ENCODE measurements at regions not wholly inside any gene's neighbourhood (a gene's known extent, or its start where the extent isn't known, plus 50 kb on each side); places are given as distances from the start of the nearest gene placed in this dataset.

- intact Hi-C loops (cut with micrococcal nuclease) = no loop called here
- DNase-seq = no peak
- no peak overlapping the region for H3K27ac Mint-ChIP-seq
- no peaks in the 10 kb centered on the region for H3K27me3 Mint-ChIP-seq (ENCODE audit: low read depth)
- H3K4me3 Mint-ChIP-seq = no peak overlapping the region
- CTCF ChIA-PET = no interaction called here
- peaks cover 6% of the 10 kb centered on the region for H3K4me1 Mint-ChIP-seq (ENCODE audit: low read depth)
- no peaks in the 10 kb centered on the region for H3K36me3 Mint-ChIP-seq (ENCODE audit: low read depth)
- H3K9me3 Mint-ChIP-seq = peaks cover 6% of the 10 kb centered on the region
Measured at GRCh38 chr5:173817561-173817960, 70.6 kb upstream of the CPEB4 start.

- no peaks in the 10 kb centered on the region for H3K27me3 Mint-ChIP-seq (ENCODE audit: low read depth)
- peaks cover 6% of the 10 kb centered on the region for H3K9me3 Mint-ChIP-seq
- no peak overlapping the region for H3K27ac Mint-ChIP-seq
- CTCF ChIA-PET = no interaction called here
- no peak overlapping the region for H3K4me3 Mint-ChIP-seq
- no peak for DNase-seq
- H3K36me3 Mint-ChIP-seq (ENCODE audit: low read depth) = no peaks in the 10 kb centered on the region
- intact Hi-C loops (cut with micrococcal nuclease) = no loop called here
- H3K4me1 Mint-ChIP-seq (ENCODE audit: low read depth) = peaks cover 6% of the 10 kb centered on the region
Measured at GRCh38 chr5:173819521-173819920, 68.6 kb upstream of the CPEB4 start.

DNA sequence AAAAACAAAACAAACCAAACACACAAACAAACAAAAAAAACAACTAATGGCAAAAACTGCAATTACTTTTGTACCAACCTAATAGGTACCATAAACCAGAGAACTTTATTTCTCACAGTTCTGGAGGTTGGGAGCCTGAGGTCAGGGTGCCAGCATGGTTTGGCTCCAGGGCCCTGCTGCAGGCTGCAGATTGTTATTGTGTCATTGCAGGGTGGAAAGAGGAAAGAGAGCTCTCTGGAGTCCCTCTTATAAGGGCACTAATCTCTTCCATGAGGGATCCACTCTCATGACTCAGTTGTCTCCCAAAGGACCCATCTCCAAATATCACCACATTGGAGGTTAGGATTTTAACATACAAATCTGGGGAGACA lies 64.9 kb upstream of the CPEB4 start:
- peaks cover 6% of the 10 kb centered on the region for H3K4me1 Mint-ChIP-seq (ENCODE audit: low read depth)
- H3K27ac Mint-ChIP-seq = no peak overlapping the region
- no peaks in the 10 kb centered on the region for H3K36me3 Mint-ChIP-seq (ENCODE audit: low read depth)
- CTCF ChIA-PET = interaction anchor here (0.6 kb wide), 1 partner anchor 247 kb away, joined by 3 read pairs; no protein-coding TSS in a partner anchor
- H3K9me3 Mint-ChIP-seq = peaks cover 8% of the 10 kb centered on the region
- no peak overlapping the region for H3K4me3 Mint-ChIP-seq
- no peaks in the 10 kb centered on the region for H3K27me3 Mint-ChIP-seq (ENCODE audit: low read depth)
- intact Hi-C loops (cut with micrococcal nuclease) = no loop called here
- no peak for DNase-seq

- Mint-ChIP-seq H3K9me3 (peaks cover 8% of the 10 kb centered on the region), H3K27me3 (ENCODE audit: low read depth) (no peaks in the 10 kb centered on the region), H3K36me3 (ENCODE audit: low read depth) (no peaks in the 10 kb centered on the region), H3K4me1 (ENCODE audit: low read depth) (peaks cover 6% of the 10 kb centered on the region), H3K27ac (no peak overlapping the region), H3K4me3 (no peak overlapping the region)
- intact Hi-C loops (cut with micrococcal nuclease) = no loop called here
- CTCF ChIA-PET = no interaction called here
- no peak for DNase-seq
Measured at GRCh38 chr5:173823721-173824567, 64.2 kb upstream of the CPEB4 start.

DNA sequence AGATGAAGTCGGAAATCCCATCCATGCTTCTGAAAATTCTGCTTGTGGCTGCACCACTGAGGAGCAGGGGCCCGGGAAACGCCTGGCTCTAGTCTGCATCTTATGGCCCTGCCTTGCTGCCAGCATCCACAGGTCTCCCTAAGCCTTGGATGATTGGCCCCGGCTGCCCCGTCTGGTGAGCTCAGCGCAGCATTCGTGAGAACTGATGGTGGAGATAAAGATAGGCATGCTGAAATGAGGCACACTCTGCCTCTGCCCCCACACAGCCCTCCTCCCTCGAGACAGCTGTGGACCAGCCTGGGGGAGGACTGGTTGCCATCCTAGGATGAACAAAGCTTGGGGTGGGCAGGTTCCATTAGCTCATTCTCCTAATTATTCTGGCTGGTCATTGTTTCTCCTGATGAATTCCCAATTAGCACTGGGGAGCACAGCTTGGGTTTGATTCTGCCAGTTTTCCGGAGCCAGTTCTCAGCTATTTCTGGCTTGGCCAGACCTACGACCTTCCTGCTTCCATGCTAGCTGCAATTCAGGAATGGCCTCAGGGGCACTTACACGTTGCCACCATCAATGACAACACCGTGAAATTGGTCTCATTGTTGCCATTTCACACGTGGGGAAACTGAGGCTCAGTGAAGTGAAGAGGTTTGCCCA lies 62.8 kb upstream of the CPEB4 start:
- no peak overlapping the region for H3K27ac Mint-ChIP-seq
- peaks cover 6% of the 10 kb centered on the region for H3K4me1 Mint-ChIP-seq (ENCODE audit: low read depth)

DNA sequence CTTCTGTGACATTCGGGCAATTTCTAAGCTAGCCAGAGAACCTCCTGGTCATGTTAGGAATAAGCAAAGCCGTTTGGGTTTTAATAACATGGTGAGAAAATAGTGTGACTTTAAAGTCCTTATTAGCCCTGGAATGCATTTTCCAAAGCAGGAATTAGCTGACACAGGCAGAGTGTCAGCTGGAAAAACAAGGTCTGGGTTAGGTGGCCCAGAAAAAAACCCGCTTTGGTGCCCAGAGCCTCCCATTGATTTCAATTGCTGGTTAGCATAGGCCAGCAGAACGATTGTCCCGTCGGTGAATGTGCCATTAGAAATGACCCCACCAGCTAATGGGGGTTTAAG lies 62.1 kb upstream of the CPEB4 start:
- intact Hi-C loops (cut with micrococcal nuclease) = no loop called here
- Mint-ChIP-seq H3K4me1 (ENCODE audit: low read depth) (peaks cover 3% of the 10 kb centered on the region), H3K36me3 (ENCODE audit: low read depth) (no peaks in the 10 kb centered on the region), H3K4me3 (no peak overlapping the region), H3K9me3 (peaks cover 2% of the 10 kb centered on the region), H3K27me3 (ENCODE audit: low read depth) (no peaks in the 10 kb centered on the region), H3K27ac (no peak overlapping the region)
- CTCF ChIA-PET = no interaction called here
- DNase-seq = no peak

More for the DNA sequence above, 62.8 kb upstream of the CPEB4 start:
- H3K4me3 Mint-ChIP-seq = no peak overlapping the region
- CTCF ChIA-PET = no interaction called here
- no peaks in the 10 kb centered on the region for H3K36me3 Mint-ChIP-seq (ENCODE audit: low read depth)
- H3K9me3 Mint-ChIP-seq = peaks cover 2% of the 10 kb centered on the region
- DNase-seq = no peak
- intact Hi-C loops (cut with micrococcal nuclease) = no loop called here
- H3K27me3 Mint-ChIP-seq (ENCODE audit: low read depth) = no peaks in the 10 kb centered on the region

DNA sequence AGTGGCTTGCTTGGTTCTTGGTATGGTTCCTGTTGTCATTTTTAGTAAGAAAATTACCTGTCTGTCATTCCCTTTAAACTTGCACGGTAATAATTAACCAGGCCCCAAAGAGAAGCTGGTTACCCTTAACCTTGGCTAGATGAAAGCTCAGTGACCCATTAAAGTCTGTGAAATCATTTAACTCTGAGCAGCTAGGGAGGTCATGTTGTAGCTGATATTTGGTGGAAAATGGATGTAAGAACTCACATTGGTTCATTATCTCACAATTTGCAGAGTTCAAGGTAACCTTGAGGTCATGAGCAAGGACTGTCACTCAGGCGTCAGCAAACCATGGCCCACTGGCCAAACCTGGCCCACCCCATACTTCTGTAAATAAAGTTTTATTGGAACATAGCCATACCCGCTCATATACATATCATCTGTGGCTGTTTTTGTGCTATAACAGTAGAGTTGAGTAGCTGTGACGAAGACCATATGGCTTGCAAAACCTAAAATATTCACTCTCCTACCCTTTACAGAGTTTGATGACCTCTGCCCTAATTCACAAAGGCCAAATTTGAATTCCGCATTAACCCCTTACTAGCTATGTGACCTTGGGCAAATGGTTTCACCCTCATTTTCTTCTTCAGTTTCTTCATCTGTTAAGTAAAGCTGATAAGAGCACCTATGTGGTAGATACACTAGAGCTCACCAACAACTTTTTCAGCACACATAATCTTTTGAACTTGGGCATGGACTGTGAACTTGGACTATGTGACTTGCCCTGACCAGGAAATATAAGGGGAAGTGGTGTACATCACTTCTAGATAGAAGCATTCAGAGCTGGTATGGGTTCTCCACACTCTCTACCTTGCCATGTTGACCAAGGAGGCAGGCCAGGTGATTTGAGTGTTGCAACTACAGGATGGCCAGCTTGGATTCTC lies 61.5 kb upstream of the CPEB4 start:
- no peak overlapping the region for H3K27ac Mint-ChIP-seq
- intact Hi-C loops (cut with micrococcal nuclease) = no loop called here
- H3K4me1 Mint-ChIP-seq (ENCODE audit: low read depth) = no peaks in the 10 kb centered on the region
- no peaks in the 10 kb centered on the region for H3K36me3 Mint-ChIP-seq (ENCODE audit: low read depth)
- CTCF ChIA-PET = no interaction called here
- H3K9me3 Mint-ChIP-seq = peaks cover 2% of the 10 kb centered on the region
- DNase-seq = no peak
- no peaks in the 10 kb centered on the region for H3K27me3 Mint-ChIP-seq (ENCODE audit: low read depth)
- no peak overlapping the region for H3K4me3 Mint-ChIP-seq

- intact Hi-C loops (cut with micrococcal nuclease) = no loop called here
- Mint-ChIP-seq H3K27ac (no peak overlapping the region), H3K4me1 (ENCODE audit: low read depth) (no peaks in the 10 kb centered on the region), H3K36me3 (ENCODE audit: low read depth) (no peaks in the 10 kb centered on the region), H3K27me3 (ENCODE audit: low read depth) (no peaks in the 10 kb centered on the region), H3K4me3 (no peak overlapping the region), H3K9me3 (peaks cover 2% of the 10 kb centered on the region)
- DNase-seq = no peak
- CTCF ChIA-PET = no interaction called here
Measured at GRCh38 chr5:173828952-173829351, 59.2 kb upstream of the CPEB4 start.

DNA sequence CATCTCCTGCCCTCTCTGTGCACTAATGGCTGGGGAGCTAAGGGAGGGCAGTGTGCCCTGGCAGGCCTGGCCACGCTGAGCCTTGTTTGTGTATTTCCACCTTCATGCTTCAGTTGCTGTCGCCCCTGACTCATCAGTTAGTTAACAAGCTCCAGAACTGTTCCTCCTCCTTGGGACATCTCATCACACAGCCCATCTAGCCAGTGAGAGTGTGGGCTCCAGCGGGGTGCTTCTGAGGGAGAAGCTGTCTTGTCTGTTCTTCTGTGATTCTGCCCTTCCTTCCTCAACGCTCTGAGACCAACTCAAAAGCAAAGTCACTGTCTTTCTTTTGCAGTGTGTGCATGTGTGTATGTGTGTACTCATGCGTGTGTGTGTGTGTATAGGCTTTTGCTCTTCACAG lies 58.3 kb upstream of the CPEB4 start:
- no peaks in the 10 kb centered on the region for H3K36me3 Mint-ChIP-seq (ENCODE audit: low read depth)
- no peak overlapping the region for H3K27ac Mint-ChIP-seq
- no peak overlapping the region for H3K4me3 Mint-ChIP-seq
- no peaks in the 10 kb centered on the region for H3K4me1 Mint-ChIP-seq (ENCODE audit: low read depth)
- no peak for DNase-seq
- intact Hi-C loops (cut with micrococcal nuclease) = no loop called here
- H3K9me3 Mint-ChIP-seq = peaks cover 2% of the 10 kb centered on the region
- CTCF ChIA-PET = no interaction called here
- H3K27me3 Mint-ChIP-seq (ENCODE audit: low read depth) = no peaks in the 10 kb centered on the region

DNA sequence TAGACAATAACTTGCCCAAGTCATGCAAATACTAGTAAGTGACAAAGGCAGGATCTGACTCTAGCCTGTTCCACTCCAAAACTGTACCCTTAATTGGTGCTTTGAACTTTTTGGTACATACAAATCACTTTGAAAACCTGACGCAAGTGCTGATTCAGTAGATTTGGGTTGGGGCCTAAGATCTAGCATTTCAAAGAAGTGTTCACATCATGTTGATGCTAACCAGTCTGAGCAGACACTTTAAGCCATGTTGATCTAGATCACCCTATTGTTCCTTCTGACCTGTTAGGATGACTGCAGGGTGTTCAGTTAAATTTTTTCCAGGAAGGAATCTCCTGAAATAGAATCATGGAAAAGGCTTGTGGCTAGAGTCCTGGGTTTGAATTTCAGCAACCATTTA lies 57.7 kb upstream of the CPEB4 start:
- H3K4me1 Mint-ChIP-seq (ENCODE audit: low read depth) = no peaks in the 10 kb centered on the region
- CTCF ChIA-PET = no interaction called here
- H3K27ac Mint-ChIP-seq = no peak overlapping the region
- intact Hi-C loops (cut with micrococcal nuclease) = no loop called here
- H3K4me3 Mint-ChIP-seq = no peak overlapping the region
- H3K27me3 Mint-ChIP-seq (ENCODE audit: low read depth) = no peaks in the 10 kb centered on the region
- peaks cover 2% of the 10 kb centered on the region for H3K9me3 Mint-ChIP-seq
- no peaks in the 10 kb centered on the region for H3K36me3 Mint-ChIP-seq (ENCODE audit: low read depth)
- DNase-seq = no peak

DNA sequence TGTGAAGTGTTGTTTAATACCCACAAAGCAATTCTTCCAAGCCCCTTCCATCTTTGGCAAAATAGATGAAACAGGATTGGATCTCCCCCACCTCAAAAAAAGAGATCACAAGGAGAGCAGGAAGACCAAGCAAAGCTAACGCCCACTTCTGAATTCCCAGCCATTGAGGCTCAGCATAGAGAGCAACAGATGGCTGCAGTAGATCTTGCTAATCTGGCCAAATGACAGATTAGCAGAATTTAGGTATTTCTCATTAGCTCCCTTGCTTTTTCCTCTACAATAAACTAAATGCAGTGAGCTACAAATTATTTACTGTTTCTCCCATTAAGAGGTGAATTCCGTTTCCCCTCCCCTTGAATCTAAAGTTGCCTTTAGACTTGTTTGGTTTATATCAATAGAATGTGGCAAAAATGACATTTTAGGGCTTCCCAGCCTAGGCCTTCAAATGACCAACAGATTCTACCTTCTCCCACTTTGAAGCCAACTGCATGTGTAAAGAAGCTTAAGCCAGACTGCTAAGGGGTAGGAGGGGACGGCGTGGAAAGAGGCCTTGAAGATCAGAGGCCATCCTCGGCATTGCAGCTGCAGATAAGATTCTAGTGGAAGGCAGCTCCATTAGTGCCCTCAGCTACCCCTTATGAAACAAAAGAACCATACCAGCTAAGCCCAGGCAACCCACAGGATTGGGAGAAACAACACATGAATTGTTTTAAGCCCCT lies 56.8 kb upstream of the CPEB4 start:
- CTCF ChIA-PET = interaction anchor here (0.9 kb wide), 1 partner anchor 13 kb away, joined by 3 read pairs; no protein-coding TSS in a partner anchor
- DNase-seq = no peak
- Mint-ChIP-seq H3K27me3 (ENCODE audit: low read depth) (no peaks in the 10 kb centered on the region), H3K27ac (no peak overlapping the region), H3K9me3 (peaks cover 2% of the 10 kb centered on the region), H3K36me3 (ENCODE audit: low read depth) (no peaks in the 10 kb centered on the region), H3K4me1 (ENCODE audit: low read depth) (no peaks in the 10 kb centered on the region), H3K4me3 (no peak overlapping the region)
- intact Hi-C loops (cut with micrococcal nuclease) = no loop called here

DNA sequence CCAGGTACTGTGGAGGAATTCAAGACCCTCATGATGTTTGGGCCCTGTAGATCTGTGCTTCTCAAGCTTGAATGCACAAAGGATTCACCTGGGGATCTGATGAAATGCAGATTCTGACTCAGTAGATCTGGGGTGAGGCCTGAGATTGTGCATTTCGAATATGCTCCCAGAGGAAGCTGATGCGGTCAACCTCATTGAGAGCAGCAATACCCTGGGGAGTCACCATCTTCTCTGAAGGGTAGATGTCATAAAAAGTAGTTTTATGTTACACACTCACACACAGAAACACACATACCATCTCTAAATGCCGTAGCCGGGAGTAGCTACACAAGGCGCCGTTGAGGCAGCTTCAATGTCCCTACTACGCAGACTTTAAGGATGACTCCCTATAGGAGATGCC lies 55.8 kb upstream of the CPEB4 start:
- CTCF ChIA-PET = interaction anchor here (0.6 kb wide), 1 partner anchor 1160 kb away, joined by 5 read pairs; no protein-coding TSS in a partner anchor
- no peak for DNase-seq
- H3K4me3 Mint-ChIP-seq = no peak overlapping the region
- H3K9me3 Mint-ChIP-seq = peaks cover 2% of the 10 kb centered on the region
- intact Hi-C loops (cut with micrococcal nuclease) = no loop called here
- H3K36me3 Mint-ChIP-seq (ENCODE audit: low read depth) = no peaks in the 10 kb centered on the region
- no peaks in the 10 kb centered on the region for H3K4me1 Mint-ChIP-seq (ENCODE audit: low read depth)
- H3K27me3 Mint-ChIP-seq (ENCODE audit: low read depth) = no peaks in the 10 kb centered on the region
- H3K27ac Mint-ChIP-seq = no peak overlapping the region
